SU-DHL-6 (cell line): ENCODE measurements at regions not wholly inside any gene's neighbourhood (a gene's known extent, or its start where the extent isn't known, plus 50 kb on each side); places are given as distances from the start of the nearest gene placed in this dataset.

Source experiments
- H2AFZ ChIP-seq: fragments of 200-600 bp; sonication (generic); 2 replicates; pipeline ENCODE4 v1.6.1; 2014; ENCODE audit warnings: low read depth, mild to moderate bottlenecking, moderate library complexity, mixed read lengths, antibody characterized with exemption, low read length; ENCODE audit not compliant: severe bottlenecking
- H3F3A ChIP-seq: fragments of 200-600 bp; shearing (Covaris generic); 2 replicates; pipeline ENCODE4 v1.6.0; 2016; ENCODE audit warnings: antibody characterized with exemption, mild to moderate bottlenecking; ENCODE audit not compliant: insufficient read depth
- H3K27ac ChIP-seq: fragments of 200-600 bp; sonication (generic); 2 replicates; pipeline ENCODE4 v1.5.1; 2016; ENCODE audit warnings: low read depth, mild to moderate bottlenecking, low read length, moderate library complexity, mixed read lengths
- H3K27me3 ChIP-seq: fragments of 200-600 bp; sonication (generic), shearing (Covaris generic); 2 replicates; pipeline ENCODE4 v1.6.0; 2014; ENCODE audit warnings: mild to moderate bottlenecking, low read length
- H3K36me3 ChIP-seq: fragments of 200-600 bp; sonication (generic); 2 replicates; pipeline ENCODE4 v1.6.1; 2014; ENCODE audit warnings: mild to moderate bottlenecking, low read length, mixed read lengths
- H3K4me2 ChIP-seq: fragments of 300-600, 200-600 bp; shearing (Covaris generic), sonication (generic); 2 replicates; pipeline ENCODE4 v1.6.0; 2014; ENCODE audit warnings: low read length, low read depth, mild to moderate bottlenecking; ENCODE audit not compliant: poor library complexity, severe bottlenecking
- H3K4me3 ChIP-seq: fragments of 200-600 bp; sonication (generic); 2 replicates; pipeline ENCODE4 v1.5.1; 2014; ENCODE audit warnings: antibody characterized with exemption, low read length, mild to moderate bottlenecking, mixed read lengths; ENCODE audit not compliant: insufficient read depth, poor library complexity, severe bottlenecking
- H3K79me2 ChIP-seq: fragments of 200-600 bp; sonication (generic); 2 replicates; pipeline ENCODE4 v1.6.1; 2014; ENCODE audit warnings: mild to moderate bottlenecking, low read length, moderate library complexity; ENCODE audit not compliant: insufficient read depth
- H3K9ac ChIP-seq: fragments of 200-600 bp; sonication (generic); 2 replicates; pipeline ENCODE4 v1.7.0; 2014; ENCODE audit warnings: mild to moderate bottlenecking, low read length
- H3K9me2 ChIP-seq: fragments of 200-600 bp; sonication (generic); replicated peaks from 2 replicates; pipeline ENCODE4 v1.6.1; 2014; ENCODE audit warnings: low read length; ENCODE audit not compliant: insufficient read depth
- H3K9me3 ChIP-seq: fragments of 200-600 bp; sonication (generic); 2 replicates; pipeline ENCODE4 v1.6.1; 2014; ENCODE audit warnings: low read length, mixed read lengths; ENCODE audit not compliant: insufficient read depth
- H4K20me1 ChIP-seq: fragments of 200-600 bp; sonication (generic); 2 replicates; pipeline ENCODE4 v1.6.1; 2014; ENCODE audit warnings: low read depth, mild to moderate bottlenecking, antibody characterized with exemption, low read length, moderate library complexity, mixed read lengths
- EZH2phosphoT487 ChIP-seq: fragments of 200-600 bp; sonication (generic), shearing (Covaris generic); conservative IDR thresholded peaks from 2 replicates; pipeline ENCODE4 v1.6.1; 2018; ENCODE audit warnings: mild to moderate bottlenecking, antibody characterized with exemption, low read length, moderate library complexity, mixed read lengths
- TF ChIP-seq, protein P1 (sequence below): fragments of 200-600 bp; sonication (generic); IDR thresholded peaks from one replicate; pipeline ENCODE4 v1.5.1; 2017; ENCODE audit warnings: antibody characterized with exemption, mild to moderate bottlenecking, low read length, moderate library complexity; ENCODE audit not compliant: insufficient read depth, poor library complexity, severe bottlenecking

- no peak for TF ChIP-seq EZH2phosphoT487
- TF ChIP-seq, protein P1, sequence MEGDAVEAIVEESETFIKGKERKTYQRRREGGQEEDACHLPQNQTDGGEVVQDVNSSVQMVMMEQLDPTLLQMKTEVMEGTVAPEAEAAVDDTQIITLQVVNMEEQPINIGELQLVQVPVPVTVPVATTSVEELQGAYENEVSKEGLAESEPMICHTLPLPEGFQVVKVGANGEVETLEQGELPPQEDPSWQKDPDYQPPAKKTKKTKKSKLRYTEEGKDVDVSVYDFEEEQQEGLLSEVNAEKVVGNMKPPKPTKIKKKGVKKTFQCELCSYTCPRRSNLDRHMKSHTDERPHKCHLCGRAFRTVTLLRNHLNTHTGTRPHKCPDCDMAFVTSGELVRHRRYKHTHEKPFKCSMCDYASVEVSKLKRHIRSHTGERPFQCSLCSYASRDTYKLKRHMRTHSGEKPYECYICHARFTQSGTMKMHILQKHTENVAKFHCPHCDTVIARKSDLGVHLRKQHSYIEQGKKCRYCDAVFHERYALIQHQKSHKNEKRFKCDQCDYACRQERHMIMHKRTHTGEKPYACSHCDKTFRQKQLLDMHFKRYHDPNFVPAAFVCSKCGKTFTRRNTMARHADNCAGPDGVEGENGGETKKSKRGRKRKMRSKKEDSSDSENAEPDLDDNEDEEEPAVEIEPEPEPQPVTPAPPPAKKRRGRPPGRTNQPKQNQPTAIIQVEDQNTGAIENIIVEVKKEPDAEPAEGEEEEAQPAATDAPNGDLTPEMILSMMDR = no peak
- H3K27me3 ChIP-seq = no peaks in the 10 kb centered on the region
- no peaks in the 10 kb centered on the region for H3K9me3 ChIP-seq
- no peaks in the 10 kb centered on the region for H3K9me2 ChIP-seq
- no peak overlapping the region for H3K9ac ChIP-seq
- H3K4me2 ChIP-seq = no peak overlapping the region
- H3K27ac ChIP-seq = no peak overlapping the region
- no peaks in the 10 kb centered on the region for H3K36me3 ChIP-seq
- H3F3A ChIP-seq = no peaks in the 10 kb centered on the region
- H3K79me2 ChIP-seq = peaks cover 4% of the 10 kb centered on the region; the same call in 1 of the 2 replicates
- no peaks in the 10 kb centered on the region for H4K20me1 ChIP-seq
- H2AFZ ChIP-seq = no peak overlapping the region
- H3K4me3 ChIP-seq = no peak overlapping the region
These were observed 105.7 kb upstream of the MGAT5 start for GRCh38 chr2:134148172-134148571.

DNA sequence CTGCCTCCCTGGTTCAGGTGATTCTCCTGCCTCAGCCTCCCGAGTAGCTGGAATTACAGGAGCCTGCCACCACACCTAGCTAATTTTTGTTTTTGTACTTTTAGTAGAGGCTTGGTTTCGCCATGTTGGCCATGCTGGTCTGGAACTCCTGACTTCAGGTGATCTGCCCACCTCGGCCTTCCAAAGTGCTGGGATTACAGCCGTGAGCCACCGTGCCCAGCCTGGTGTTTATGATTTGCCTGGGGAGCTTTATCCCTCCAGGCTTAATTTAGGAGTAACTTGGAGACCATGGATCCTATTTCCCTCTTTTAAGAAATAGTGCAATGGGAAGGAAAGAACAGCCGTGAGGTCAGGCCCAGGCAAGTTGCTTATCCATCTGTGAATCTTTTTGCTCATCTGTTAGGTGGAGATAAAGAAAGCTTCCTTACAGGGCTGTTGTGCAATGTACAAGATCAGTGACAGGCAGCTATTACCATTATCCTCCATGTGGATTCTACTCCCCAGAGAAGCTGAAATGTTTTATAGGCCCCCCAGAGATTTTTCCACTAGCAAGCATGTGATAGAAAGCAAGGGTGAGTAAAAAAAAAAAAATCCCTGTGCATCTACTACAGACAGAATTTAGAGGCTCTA, 104.9 kb upstream of the MGAT5 start:
- Histone ChIP-seq H3K9ac (no peak overlapping the region), H3K79me2 (peaks cover 9% of the 10 kb centered on the region; the same call in 1 of the 2 replicates), H3K9me2 (no peaks in the 10 kb centered on the region), H3K27ac (no peak overlapping the region), H3K36me3 (no peaks in the 10 kb centered on the region), H3K9me3 (no peaks in the 10 kb centered on the region), H4K20me1 (no peaks in the 10 kb centered on the region), H3K27me3 (no peaks in the 10 kb centered on the region), H3K4me2 (no peak overlapping the region), H3F3A (no peaks in the 10 kb centered on the region), H2AFZ (no peak overlapping the region), H3K4me3 (no peak overlapping the region)
- TF ChIP-seq, protein P1 = no peak
- no peak for TF ChIP-seq EZH2phosphoT487

- Histone ChIP-seq H3K36me3 (no peaks in the 10 kb centered on the region), H3K9me3 (no peaks in the 10 kb centered on the region), H4K20me1 (no peaks in the 10 kb centered on the region), H3K9me2 (no peaks in the 10 kb centered on the region), H2AFZ (no peak overlapping the region), H3K9ac (no peak overlapping the region), H3K79me2 (peaks cover 9% of the 10 kb centered on the region; the same call in 1 of the 2 replicates), H3K4me3 (no peak overlapping the region), H3K4me2 (no peak overlapping the region), H3K27me3 (no peaks in the 10 kb centered on the region), H3F3A (no peaks in the 10 kb centered on the region), H3K27ac (no peak overlapping the region)
- TF ChIP-seq EZH2phosphoT487 = no peak
- TF ChIP-seq, protein P1 = no peak
These were observed 104.0 kb upstream of the MGAT5 start for GRCh38 chr2:134149904-134150303.
